B cell (primary cell): ENCODE measurements at regions not wholly inside any gene's neighbourhood (a gene's known extent, or its start where the extent isn't known, plus 50 kb on each side); places are given as distances from the start of the nearest gene placed in this dataset.

ENCODE experiments used
- CTCF ChIP-seq: fragments of 200-600 bp; IDR thresholded peaks from one replicate; pipeline ENCODE4 v1.8.0; 2022; ENCODE audit warnings: antibody characterized with exemption, mild to moderate bottlenecking
- EZH2 ChIP-seq: IDR thresholded peaks from 2 replicates; pipeline ENCODE4 v1.6.1; 2012; ENCODE audit warnings: borderline replicate concordance, low read depth, mild to moderate bottlenecking, moderate library complexity, low read length; ENCODE audit not compliant: insufficient read depth, poor library complexity, severe bottlenecking

- TF ChIP-seq CTCF (no peak), EZH2 (no peak)
These were observed 331.6 kb downstream of the TXNL1 start for GRCh38 chr18:56306797-56307196.
